ENCODE measurements at regions not wholly inside any gene's neighbourhood (a gene's known extent, or its start where the extent isn't known, plus 50 kb on each side); places are given as distances from the start of the nearest gene placed in this dataset.

DNA sequence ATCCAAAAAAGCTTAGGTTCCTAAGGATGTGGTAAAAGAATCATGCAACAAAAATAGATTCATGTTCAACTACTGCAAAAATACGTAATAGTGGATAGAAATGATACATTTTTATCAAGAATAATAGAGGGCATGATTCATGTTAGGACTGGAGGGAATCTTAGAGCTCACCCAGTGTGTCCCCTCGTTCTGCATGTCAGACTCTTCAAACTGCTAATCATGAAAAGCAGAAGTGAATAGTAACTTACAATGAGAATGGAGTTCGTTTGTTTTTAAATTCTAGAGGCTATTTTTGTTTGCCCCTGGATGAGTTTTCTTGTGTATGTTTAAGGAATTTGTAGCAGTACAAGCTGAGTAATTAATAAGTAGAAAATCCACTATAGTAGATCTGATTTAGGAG is 79.4 kb downstream of the MSL3 start:
- TF ChIP-seq CTCF (IDR thresholded peaks at IDR 0.05) = no peak
- no peak for TF ChIP-seq POLR2AphosphoS5 (IDR thresholded peaks at IDR 0.05)
- no peak for TF ChIP-seq POLR2A (IDR thresholded peaks at IDR 0.05)

Measured in breast epithelium (tissue), 3 donors.